ENCODE measurements at regions not wholly inside any gene's neighbourhood (a gene's known extent, or its start where the extent isn't known, plus 50 kb on each side); places are given as distances from the start of the nearest gene placed in this dataset.
"Not testable (repeated sequence)": the region's sequence is repeated elsewhere in the genome, so short reads cannot be mapped to it uniquely, and the experiment has no call there.

DNA sequence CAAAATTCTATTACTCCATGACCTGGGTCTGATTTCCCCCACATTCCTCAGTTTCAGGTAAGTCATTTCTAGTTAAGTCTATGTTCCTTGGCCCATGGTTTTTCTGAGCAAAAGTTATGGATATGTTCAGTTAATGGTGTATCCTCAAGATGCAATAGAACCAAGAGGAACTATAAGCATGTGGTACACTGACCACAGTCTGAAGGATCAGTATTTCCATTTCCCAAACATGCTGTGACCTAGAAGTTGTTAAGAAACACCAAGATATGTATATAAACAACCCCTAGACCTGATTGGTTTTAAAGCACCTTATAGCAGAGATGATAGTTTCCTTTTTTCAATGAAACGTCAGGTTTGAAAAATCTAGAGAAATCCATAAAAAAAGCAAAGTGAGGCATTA lies 94.2 kb upstream of the ABCB5 start:
- no peak for DNase-seq

GRCh38 chr7:20529260-20529659 lies 86.2 kb upstream of the ABCB5 start:
- DNase-seq = no peak

GRCh38 chr7:20532890-20533289 lies 82.6 kb upstream of the ABCB5 start:
- no peak for DNase-seq

- DNase-seq = no peak
These were observed 80.9 kb upstream of the ABCB5 start for GRCh38 chr7:20534543-20534942.

DNA sequence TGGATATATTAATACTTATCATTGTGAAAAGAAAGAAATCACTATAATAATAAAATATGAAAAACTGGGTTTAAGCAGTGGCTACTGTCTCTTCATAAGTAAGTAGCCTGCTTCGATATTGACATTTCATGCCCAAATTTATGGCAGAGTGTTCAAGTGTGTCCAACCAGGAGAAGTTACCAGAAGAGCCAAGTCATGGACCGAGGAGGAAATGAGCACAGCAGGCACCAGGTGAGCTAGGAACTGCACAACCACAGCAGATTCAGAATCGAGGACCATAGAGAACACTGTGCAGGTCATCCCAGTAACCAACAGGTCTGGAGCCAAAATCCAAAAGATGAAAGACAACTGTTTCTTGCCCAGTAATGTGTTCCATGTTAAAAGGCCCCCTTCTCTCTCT lies 79.9 kb upstream of the ABCB5 start:
- DNase-seq = no peak

- DNase-seq = no peak
These were observed 76.3 kb upstream of the ABCB5 start for GRCh38 chr7:20539201-20539600.

- DNase-seq = no peak
These were observed 73.7 kb upstream of the ABCB5 start for GRCh38 chr7:20541608-20542349.

GRCh38 chr7:20542594-20542993 lies 72.9 kb upstream of the ABCB5 start:
- DNase-seq = no peak

- DNase-seq = no peak
These were observed 72.0 kb upstream of the ABCB5 start for GRCh38 chr7:20543500-20543899.

DNA sequence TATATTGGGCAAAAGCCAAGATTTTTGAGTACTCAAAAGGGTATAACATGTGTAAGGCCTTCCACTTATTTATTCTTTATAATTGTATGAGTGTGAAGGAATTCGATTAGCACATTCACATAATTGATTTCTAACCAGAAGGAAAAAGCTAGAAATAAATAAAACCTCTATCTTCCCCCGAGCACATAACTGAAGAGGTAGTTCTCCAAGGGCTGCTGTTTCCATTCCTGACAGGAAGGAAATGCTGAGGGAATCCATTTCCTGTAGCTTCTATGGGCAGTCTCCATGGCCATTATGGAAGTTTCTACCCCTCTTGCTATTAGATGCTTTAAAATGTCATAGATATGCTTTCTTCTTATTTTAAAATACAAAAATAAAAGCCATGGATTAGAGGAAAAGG lies 70.5 kb upstream of the ABCB5 start:
- no peak for DNase-seq

DNA sequence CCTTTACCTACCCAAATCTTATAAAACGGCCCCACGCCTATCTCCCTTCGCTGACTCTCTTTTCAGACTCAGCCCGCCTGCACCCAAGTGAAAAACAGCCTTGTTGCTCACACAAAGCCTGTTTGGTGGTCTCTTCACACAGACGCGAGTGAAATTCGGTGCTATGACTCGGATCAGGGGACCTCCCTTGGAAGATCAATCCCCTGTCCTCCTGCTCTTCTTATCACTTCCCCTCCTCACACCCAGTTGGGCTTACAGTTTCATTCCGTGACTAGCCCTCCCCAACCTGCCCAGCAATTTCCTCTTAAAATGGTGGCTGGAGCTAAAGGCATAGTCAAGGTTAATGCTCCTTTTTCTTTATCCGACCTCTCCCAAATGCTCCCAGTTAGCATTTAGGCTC lies 68.5 kb upstream of the ABCB5 start:
- not testable (repeated sequence) for DNase-seq

- DNase-seq = no peak
These were observed 61.4 kb upstream of the ABCB5 start for GRCh38 chr7:20554072-20554471.

DNA sequence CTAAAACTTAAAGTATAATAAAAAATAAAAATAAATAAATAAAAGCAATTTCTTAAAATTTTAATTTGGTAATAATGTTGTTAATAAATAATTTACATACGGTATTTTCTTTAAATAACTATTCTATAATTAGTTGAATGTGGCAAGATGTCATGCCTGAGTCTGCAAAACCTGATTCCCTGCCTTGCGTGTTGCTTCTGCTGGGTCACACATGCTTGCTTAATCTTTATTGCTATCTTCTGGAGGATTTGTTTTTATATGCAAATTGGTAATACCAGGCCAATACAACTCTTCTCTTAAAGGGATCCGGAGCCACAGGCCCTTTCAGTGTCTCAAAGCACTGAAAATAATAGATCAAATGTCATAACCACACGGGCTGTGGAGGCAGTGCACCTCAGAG lies 59.4 kb upstream of the ABCB5 start:
- DNase-seq = no peak

DNA sequence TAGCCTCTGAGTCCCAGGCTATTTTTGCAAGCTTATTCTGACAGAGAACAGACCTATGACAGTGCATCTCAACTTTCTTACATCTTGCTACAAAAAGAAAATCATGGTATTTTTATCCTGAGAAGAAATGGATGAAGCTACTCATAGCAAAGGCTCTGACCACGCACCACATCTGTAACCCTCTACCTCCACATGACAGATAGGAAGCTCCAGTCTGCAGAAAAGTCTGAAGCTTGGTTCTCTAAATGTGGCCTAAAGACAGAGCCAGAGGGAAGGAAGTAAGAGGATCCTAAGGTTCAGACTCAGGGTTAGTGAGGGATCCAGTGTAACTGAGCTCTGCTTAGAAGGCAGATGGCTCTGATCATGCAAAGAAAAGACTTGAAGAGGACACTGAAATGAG lies 58.4 kb upstream of the ABCB5 start:
- no peak for DNase-seq

- no peak for DNase-seq
These were observed 56.3 kb upstream of the ABCB5 start for GRCh38 chr7:20558963-20559716.

- DNase-seq = no peak
These were observed 55.6 kb upstream of the ABCB5 start for GRCh38 chr7:20559883-20560282.

DNA sequence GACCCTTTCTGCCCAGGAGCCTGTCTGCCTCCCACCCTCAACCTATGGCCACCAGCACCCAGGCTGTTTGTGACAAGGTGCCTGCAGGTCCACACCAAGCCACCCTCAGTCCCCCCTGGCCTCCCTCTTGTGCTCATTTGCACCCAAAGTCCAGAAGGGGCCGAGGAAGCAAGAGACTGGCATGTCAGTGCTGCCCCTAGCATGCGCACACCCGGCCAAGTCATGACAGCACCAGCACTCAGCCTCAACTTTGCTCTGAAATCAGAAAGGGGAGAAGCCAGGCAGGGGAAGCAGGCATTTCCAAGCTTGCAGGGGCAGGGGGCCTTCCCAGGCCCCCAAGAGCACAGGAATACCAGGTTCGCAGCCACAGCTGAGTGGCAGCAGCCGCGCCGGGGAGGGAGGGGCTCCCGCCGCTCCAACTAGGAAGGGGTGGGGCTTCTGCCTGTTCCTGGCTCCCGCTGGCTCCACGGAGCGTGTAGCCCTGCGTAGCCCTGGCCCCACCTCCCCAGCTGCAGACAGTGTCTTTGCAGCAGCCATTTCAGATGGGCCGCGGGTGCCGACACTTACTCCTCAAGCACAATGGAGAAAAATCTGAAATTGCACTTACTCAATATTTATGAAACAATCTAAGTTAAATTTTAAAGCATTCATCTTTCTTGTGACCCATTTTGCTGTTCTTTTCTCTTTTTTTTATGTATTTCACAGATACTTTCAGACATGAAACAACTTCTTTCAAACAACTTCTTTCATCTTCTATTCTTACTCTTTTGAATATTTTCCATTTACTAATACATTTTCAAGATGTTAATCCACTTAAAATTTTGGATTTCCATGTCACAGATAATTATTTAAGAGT lies 54.9 kb upstream of the ABCB5 start:
- DNase-seq = no peak

- DNase-seq = no peak
These were observed 54.0 kb upstream of the ABCB5 start for GRCh38 chr7:20561466-20561865.

DNA sequence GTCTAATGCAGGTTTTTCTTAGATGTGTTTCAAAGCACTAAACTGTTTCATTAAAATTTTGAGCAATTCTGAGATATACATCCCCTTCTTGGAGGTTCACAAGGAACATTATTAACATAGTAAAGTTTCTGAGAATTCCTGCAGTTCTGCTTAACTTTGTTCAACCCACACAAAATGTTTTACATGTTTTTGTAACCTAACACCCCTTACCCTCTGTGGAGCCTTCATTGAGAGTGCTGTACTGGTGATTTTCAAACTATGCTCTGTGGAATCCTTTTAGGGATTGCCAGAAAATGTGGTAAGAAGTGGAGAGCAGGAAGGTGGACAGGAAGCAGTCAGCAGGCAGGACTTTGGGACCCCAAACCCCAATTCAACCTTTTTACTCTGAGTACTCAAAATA lies 53.6 kb upstream of the ABCB5 start:
- DNase-seq = no peak

DNA sequence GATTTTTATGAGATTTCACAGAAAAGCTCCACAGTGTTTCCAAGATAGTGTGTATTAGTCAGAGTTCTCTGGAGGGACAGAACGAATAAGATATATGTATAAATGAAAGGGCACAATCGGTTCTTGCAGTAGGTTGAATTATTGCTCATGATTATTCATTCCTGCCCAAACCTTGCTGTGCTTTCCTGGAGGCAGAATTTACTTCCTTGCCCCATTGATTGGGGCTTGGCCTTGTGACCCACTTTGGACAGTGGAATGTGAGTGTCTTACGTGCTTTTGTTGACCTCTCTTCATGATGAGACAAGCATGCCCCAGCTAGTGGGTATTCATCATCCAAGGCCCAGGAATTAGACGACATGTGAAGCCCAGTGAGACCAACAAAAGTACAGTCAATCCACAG lies 53.0 kb upstream of the ABCB5 start:
- no peak for DNase-seq
